HK-2 (cell line): ENCODE measurements at regions not wholly inside any gene's neighbourhood (a gene's known extent, or its start where the extent isn't known, plus 50 kb on each side); places are given as distances from the start of the nearest gene placed in this dataset.

Experiments used
- DNase-seq: peaks from one replicate; pipeline ENCODE4 v3.0.0-alpha.2; 2018; ENCODE audit not compliant: unreplicated experiment

GRCh38 chr2:189369566-189369965, 71.7 kb upstream of the WDR75 start:
- DNase-seq: no peak

GRCh38 chr2:189370719-189371118, 70.6 kb upstream of the WDR75 start:
- no peak for DNase-seq

- no peak for DNase-seq
Observed at GRCh38 chr2:189372688-189373257, 68.5 kb upstream of the WDR75 start.

GRCh38 chr2:189374481-189374880, 66.8 kb upstream of the WDR75 start:
- no peak for DNase-seq

GRCh38 chr2:189375842-189376241, 65.4 kb upstream of the WDR75 start:
- no peak for DNase-seq

GRCh38 chr2:189379287-189379630, 62.0 kb upstream of the WDR75 start:
- DNase-seq: peak; percentile 10

- no peak for DNase-seq
Observed at GRCh38 chr2:189379731-189380261, 61.5 kb upstream of the WDR75 start.

GRCh38 chr2:189382668-189383067, 58.6 kb upstream of the WDR75 start:
- DNase-seq: no peak

GRCh38 chr2:189386741-189387140, 54.5 kb upstream of the WDR75 start:
- no peak for DNase-seq

- no peak for DNase-seq
Observed at GRCh38 chr2:189391201-189391600, 50.1 kb upstream of the WDR75 start.
